GM18519 (cell line): ENCODE measurements at regions not wholly inside any gene's neighbourhood (a gene's known extent, or its start where the extent isn't known, plus 50 kb on each side); places are given as distances from the start of the nearest gene placed in this dataset.
"Not testable (repeated sequence)": the region's sequence is repeated elsewhere in the genome, so short reads cannot be mapped to it uniquely, and the experiment has no call there.

ENCODE experiments used
- ATAC-seq: cut with Tn5 transposase; IDR thresholded peaks from one replicate; pipeline ENCODE4 v1.9.1; 2021; ENCODE audit warnings: mild to moderate bottlenecking, moderate library complexity; ENCODE audit not compliant: unreplicated experiment, low FRiP score

- ATAC-seq, result no peak
Measured at GRCh38 chr20:29296256-29297230, 1960.9 kb upstream of the DEFB115 start.

GRCh38 chr20:29297411-29298270 lies 1959.8 kb upstream of the DEFB115 start:
- ATAC-seq, result no peak

GRCh38 chr20:29298271-29298590 lies 1959.2 kb upstream of the DEFB115 start:
- ATAC-seq, result no peak

- no peak for ATAC-seq
Measured at GRCh38 chr20:29298759-29299613, 1958.5 kb upstream of the DEFB115 start.

- ATAC-seq, result no peak
Measured at GRCh38 chr20:29299811-29300578, 1957.5 kb upstream of the DEFB115 start.

GRCh38 chr20:29300579-29301551 lies 1956.6 kb upstream of the DEFB115 start:
- ATAC-seq, result no peak

- no peak for ATAC-seq
Measured at GRCh38 chr20:29301624-29302259, 1955.7 kb upstream of the DEFB115 start.

- no peak for ATAC-seq
Measured at GRCh38 chr20:29302979-29303644, 1954.4 kb upstream of the DEFB115 start.

- ATAC-seq, result no peak
Measured at GRCh38 chr20:29306390-29307072, 1950.9 kb upstream of the DEFB115 start.

GRCh38 chr20:29307484-29307883 lies 1950.0 kb upstream of the DEFB115 start:
- ATAC-seq, result not testable (repeated sequence)

- ATAC-seq, result not testable (repeated sequence)
Measured at GRCh38 chr20:29308956-29309355, 1948.5 kb upstream of the DEFB115 start.

- not testable (repeated sequence) for ATAC-seq
Measured at GRCh38 chr20:29309481-29309880, 1948.0 kb upstream of the DEFB115 start.

- ATAC-seq, result not testable (repeated sequence)
Measured at GRCh38 chr20:29311046-29311445, 1946.4 kb upstream of the DEFB115 start.

GRCh38 chr20:29312679-29313078 lies 1944.8 kb upstream of the DEFB115 start:
- ATAC-seq, result not testable (repeated sequence)

GRCh38 chr20:29313481-29313880 lies 1944.0 kb upstream of the DEFB115 start:
- no peak for ATAC-seq

- ATAC-seq, result no peak
Measured at GRCh38 chr20:29314294-29314693, 1943.2 kb upstream of the DEFB115 start.

GRCh38 chr20:29318871-29319461 lies 1938.5 kb upstream of the DEFB115 start:
- no peak for ATAC-seq
